K562 (cell line): ENCODE measurements at regions not wholly inside any gene's neighbourhood (a gene's known extent, or its start where the extent isn't known, plus 50 kb on each side); places are given as distances from the start of the nearest gene placed in this dataset.
A peak's percentile ranks its signal among the peaks of the same experiment; 100 is the strongest.
"Not testable (repeated sequence)": the region's sequence is repeated elsewhere in the genome, so short reads cannot be mapped to it uniquely, and the experiment has no call there.

Experiments used
- ATAC-seq: fragments of 200-7000 bp; cut with Tn5 transposase; 3 replicates; pipeline ENCODE4 v1.9.1; 2020; ENCODE audit warnings: moderate library complexity
- BruUV-seq: library from RNA; stranded (reverse); fragments of 400-500 nt; replicated peaks from 2 replicates; lab custom pipeline; 2021; lab: Mats Ljungman, UMichigan
- CTCF ChIA-PET: fragments of 300-600 bp; formaldehyde crosslinking; extraction: SDS; loops from one replicate; lab custom pipeline; 2021; ENCODE audit warnings: low intra/inter-chr PET ratio; lab: Yijun Ruan, JAX
- POLR2A ChIA-PET: fragments of 300-600, 350-650 bp; sonication (Branson Sonifier 250); formaldehyde crosslinking; extraction: SDS; loops from one replicate; lab custom pipeline; 2021; ENCODE audit warnings: antibody characterized with exemption, inconsistent platforms; lab: Yijun Ruan, JAX
- DNase-seq, 4 experiments: peaks; one replicate each; pipeline versions ENCODE4 v3.0.0 to v3.0.0-alpha.2; 2011 to 2018; ENCODE audit warnings: low spot score in 3 of 4, mixed read lengths in 3 of 4; ENCODE audit errors: extremely low read depth in 1 of 4
- FAIRE-seq: peaks from 2 replicates; lab custom pipeline; 2011; peaks lifted over from hg19 to GRCh38; lab: Jason Lieb, UNC
- H2AFZ ChIP-seq: 2 replicates; pipeline ENCODE4 v1.6.0; 2011; ENCODE audit warnings: low read depth, low read length, control low read depth, inconsistent platforms
- H3K27ac ChIP-seq: fragments of 200-600 bp; 3 replicates; pipeline ENCODE4 v1.8.0; 2011; ENCODE audit warnings: low read depth, mild to moderate bottlenecking, control low read depth, inconsistent platforms, low read length, moderate library complexity, mixed read lengths; ENCODE audit errors: extremely low read depth
- H3K27me3 ChIP-seq, 2 experiments: fragments of 300-600 bp in 1 of 2; 2 replicates in 1 of 2; 3 replicates in 1 of 2; pipeline versions ENCODE4 v1.6.0 to v1.8.0; 2011; ENCODE audit warnings: inconsistent platforms in 2 of 2, low read length in 2 of 2, mild to moderate bottlenecking in 1 of 2, mixed read lengths in 1 of 2, moderate library complexity in 1 of 2; ENCODE audit not compliant: control insufficient read depth in 2 of 2, insufficient read depth in 2 of 2
- H3K36me3 ChIP-seq: fragments of 300-600 bp; 3 replicates; pipeline ENCODE4 v1.8.0; 2011; ENCODE audit warnings: mild to moderate bottlenecking, low read length, inconsistent platforms; ENCODE audit not compliant: control insufficient read depth, insufficient read depth
- H3K4me1 ChIP-seq, 2 experiments: fragments of 200-600 bp in 1 of 2; replicated peaks in 1 of 2; 2 replicates in 1 of 2; 3 replicates in 1 of 2; pipeline versions ENCODE4 v1.5.1 to v1.8.0; 2011; ENCODE audit warnings: inconsistent platforms in 2 of 2, low read length in 2 of 2, mild to moderate bottlenecking in 1 of 2, mixed read lengths in 1 of 2, moderate library complexity in 1 of 2; ENCODE audit not compliant: control insufficient read depth in 2 of 2, insufficient read depth in 2 of 2
- H3K4me2 ChIP-seq: 2 replicates; pipeline ENCODE4 v1.6.1; 2011; ENCODE audit warnings: low read length, control low read depth, inconsistent platforms, mixed read lengths; ENCODE audit not compliant: insufficient read depth
- H3K4me3 ChIP-seq: fragments of 200-600 bp; sonication (generic), shearing (Covaris generic); 2 replicates; pipeline ENCODE4 v1.5.1; 2016; ENCODE audit warnings: control low read depth, inconsistent platforms
- H3K79me2 ChIP-seq: fragments of 200-600 bp; 3 replicates; pipeline ENCODE4 v1.8.0; 2011; ENCODE audit warnings: low read length, inconsistent platforms; ENCODE audit not compliant: control insufficient read depth, insufficient read depth
- H3K9ac ChIP-seq, 2 experiments: 2 replicates each; pipeline versions ENCODE4 v1.6.0 to v1.6.1; 2011; ENCODE audit warnings: low read depth in 2 of 2, low read length in 2 of 2, control low read depth in 1 of 2, inconsistent platforms in 1 of 2, mild to moderate bottlenecking in 1 of 2, mixed read lengths in 1 of 2; ENCODE audit not compliant: insufficient read depth in 1 of 2
- H3K9me1 ChIP-seq: one replicate; pipeline ENCODE4 v1.6.0; 2011; ENCODE audit warnings: inconsistent platforms, mild to moderate bottlenecking, low read length, moderate library complexity; ENCODE audit not compliant: control insufficient read depth, insufficient read depth
- H3K9me3 ChIP-seq: replicated peaks from 2 replicates; pipeline ENCODE4 v1.5.1; 2011; ENCODE audit warnings: low read depth, low read length, inconsistent platforms; ENCODE audit not compliant: control insufficient read depth, insufficient read depth
- H4K20me1 ChIP-seq: replicated peaks from 2 replicates; pipeline ENCODE4 v1.6.1; 2011; ENCODE audit warnings: low read length, inconsistent platforms, mixed read lengths; ENCODE audit not compliant: control insufficient read depth, insufficient read depth
- E2F3 ChIP-seq: fragments of 250-450 bp; sonication (Bioruptor Pico); IDR thresholded peaks from 2 replicates; pipeline ENCODE4 v1.4.0; 2020; ENCODE audit warnings: mild to moderate bottlenecking
- PBX2 ChIP-seq, 2 experiments: IDR thresholded peaks in 1 of 2; conservative IDR thresholded peaks in 1 of 2; 2 replicates each; pipeline ENCODE4 v1.6.1; 2016; ENCODE audit warnings: low read depth in 2 of 2, mild to moderate bottlenecking in 1 of 2, missing compliant biosample characterization in 1 of 2, missing genetic modification characterization in 1 of 2, moderate library complexity in 1 of 2
- TFE3 ChIP-seq: fragments of 450-650 bp; formaldehyde crosslinking; IDR thresholded peaks from 2 replicates; pipeline ENCODE4 v1.4.0; 2020; ENCODE audit warnings: mild to moderate bottlenecking, mixed read lengths
- ZBTB9 ChIP-seq: fragments of 450-650 bp; formaldehyde crosslinking; IDR thresholded peaks from 2 replicates; pipeline ENCODE4 v1.4.0; 2020; ENCODE audit warnings: mild to moderate bottlenecking, moderate library complexity
- ZNF121 ChIP-seq: sonication (generic); formaldehyde crosslinking; conservative IDR thresholded peaks from 2 replicates; pipeline ENCODE4 v1.8.0; 2022; ENCODE audit warnings: missing genetic modification reagents
- ZNF431 ChIP-seq: sonication (generic); formaldehyde crosslinking; IDR thresholded peaks from 2 replicates; pipeline ENCODE4 v1.8.0; 2022; ENCODE audit warnings: mild to moderate bottlenecking, missing genetic modification reagents
- ZNF449 ChIP-seq: fragments of 250-450 bp; sonication (Bioruptor Pico); IDR thresholded peaks from 2 replicates; pipeline ENCODE4 v1.8.0; 2022; ENCODE audit warnings: moderate library complexity, mild to moderate bottlenecking, inconsistent platforms
- ZNF695 ChIP-seq: fragments of 450-650 bp; formaldehyde crosslinking; IDR thresholded peaks from 2 replicates; pipeline ENCODE4 v1.4.0; 2020; ENCODE audit warnings: mild to moderate bottlenecking, moderate library complexity
- ZNF707 ChIP-seq: fragments of 250-450 bp; sonication (Bioruptor Pico); conservative IDR thresholded peaks from 2 replicates; pipeline ENCODE4 v1.8.0; 2022; ENCODE audit warnings: inconsistent platforms, mild to moderate bottlenecking, moderate library complexity
- WGBS: fragments of 100-300 bp; shearing (Covaris generic); methylation state at CpG from one replicate; pipeline ENCODE4 v1.1.6; 2016; ENCODE audit warnings: low coverage, mixed read lengths; ENCODE audit not compliant: insufficient coverage; ENCODE audit errors: missing lambda C conversion rate; 5-methylcytosine and 5-hydroxymethylcytosine counted together
- in situ Hi-C: fragments of 300-500 bp; cut with MboI; formaldehyde crosslinking; loops from 4 replicates; pipeline ENCODE4 v1.15.0; 2018; ENCODE audit warnings: inconsistent platforms, mixed read lengths
- intact Hi-C: fragments of 100-400 bp; cut with micrococcal nuclease; formaldehyde crosslinking; loops from 2 replicates; pipeline ENCODE4 v1.14.2; 2022

- BruUV-seq, result not testable (repeated sequence)
Observed at GRCh38 chr4:101606989-101607388, 183.5 kb upstream of the BANK1 start.

GRCh38 chr4:101604976-101605375, 185.6 kb upstream of the BANK1 start:
- POLR2A ChIA-PET, result no interaction called here
- no TSS peak for BruUV-seq
- Histone ChIP-seq H3K4me1 (no peaks in the 10 kb centered on the region), H3K79me2 (no peaks in the 10 kb centered on the region), H3K9ac (no peak overlapping the region), H3K9me3 (no peaks in the 10 kb centered on the region; the same call in 1 of the 2 replicates), H4K20me1 (no peaks in the 10 kb centered on the region), H3K27ac (no peak overlapping the region), H3K27me3 (no peaks in the 10 kb centered on the region), H3K36me3 (no peaks in the 10 kb centered on the region), H3K4me3 (no peak overlapping the region), H3K4me2 (no peak overlapping the region), H3K9me1 (no peaks in the 10 kb centered on the region), H2AFZ (no peak overlapping the region)
- intact Hi-C loops, result no loop called here
- FAIRE-seq (no peak), DNase-seq (no peak), ATAC-seq (no peak)
- in situ Hi-C loops, result no loop called here
- CTCF ChIA-PET, result no interaction called here
- WGBS, result 0% methylated on average over 1 of the region's 1 CpG
- TF ChIP-seq PBX2 (CRISPR knock-in tag; IDR thresholded peaks at IDR 0.05; ENCODE audit: low read depth), result no peak
- TF ChIP-seq PBX2 (tag; conservative IDR thresholded peaks at IDR 0.05; ENCODE audit: low read depth), result no peak
- no peak for TF ChIP-seq ZNF707 (CRISPR knock-in tag)
- no peak for TF ChIP-seq TFE3
- no peak for TF ChIP-seq ZBTB9 (CRISPR knock-in tag)
- no peak for TF ChIP-seq E2F3
- TF ChIP-seq ZNF121 (CRISPR knock-in tag), result no peak
- no peak for TF ChIP-seq ZNF449 (CRISPR knock-in tag)
- no peak for TF ChIP-seq ZNF695 (CRISPR knock-in tag)

More at GRCh38 chr4:101606989-101607388, 183.5 kb upstream of the BANK1 start:
- 2% methylated on average over 3 of the region's 3 CpGs for WGBS
- peak; percentile 90 for TF ChIP-seq ZNF431 (CRISPR knock-in tag)
- H4K20me1 ChIP-seq, H3K9me1 ChIP-seq, in situ Hi-C loops, H3K36me3 ChIP-seq, H3K4me2 ChIP-seq, H3K4me1 ChIP-seq, ATAC-seq, POLR2A ChIA-PET, H3K79me2 ChIP-seq, DNase-seq, H2AFZ ChIP-seq, FAIRE-seq, CTCF ChIA-PET, H3K9ac ChIP-seq, H3K27ac ChIP-seq, H3K9me3 ChIP-seq, intact Hi-C loops, H3K4me3 ChIP-seq, H3K27me3 ChIP-seq: not testable (repeated sequence)
